Erythroblast (primary cell): ENCODE measurements at regions not wholly inside any gene's neighbourhood (a gene's known extent, or its start where the extent isn't known, plus 50 kb on each side); places are given as distances from the start of the nearest gene placed in this dataset.

Experiments
- GATA1 ChIP-seq: IDR thresholded peaks from 2 replicates; pipeline ENCODE4 v1.6.1; 2011; ENCODE audit warnings: low read depth, mild to moderate bottlenecking, control low read depth, low read length, moderate library complexity
- POLR2A ChIP-seq: IDR thresholded peaks from 2 replicates; pipeline ENCODE4 v1.6.1; 2011; ENCODE audit warnings: mild to moderate bottlenecking, low read length

GRCh38 chr4:144494280-144494679, 151.7 kb upstream of the HHIP start:
- no peak for TF ChIP-seq POLR2A
- no peak for TF ChIP-seq GATA1
